H1 (cell line): ENCODE measurements at regions not wholly inside any gene's neighbourhood (a gene's known extent, or its start where the extent isn't known, plus 50 kb on each side); places are given as distances from the start of the nearest gene placed in this dataset.

Experiments
- CTCF ChIA-PET: fragments of 300-600 bp; sonication (Branson Sonifier 250); formaldehyde crosslinking; loops from one replicate; lab custom pipeline; 2021; ENCODE audit not compliant: partially characterized antibody; lab: Charles Lee
- POLR2A ChIA-PET: fragments of 300-600 bp; sonication (Branson Sonifier 250); formaldehyde crosslinking; loops from one replicate; lab custom pipeline; 2021; ENCODE audit warnings: inconsistent platforms; ENCODE audit not compliant: partially characterized antibody; lab: Charles Lee
- DNase-seq, 2 experiments: peaks; one replicate each; pipeline versions ENCODE4 v3.0.0 to v3.0.0-alpha.2; 2010 to 2022; ENCODE audit warnings: low spot score in 2 of 2, low read depth in 1 of 2, mixed read lengths in 1 of 2
- FAIRE-seq: peaks from 2 replicates; lab custom pipeline; 2011; peaks lifted over from hg19 to GRCh38; lab: Jason Lieb, UNC
- H2AFZ ChIP-seq: 2 replicates; pipeline ENCODE4 v1.8.1; 2012; ENCODE audit warnings: low read length, inconsistent platforms
- H2AK5ac ChIP-seq: 2 replicates; pipeline ENCODE4 v1.6.1; 2013; ENCODE audit warnings: low read depth, low read length
- H2BK120ac ChIP-seq: replicated peaks from 2 replicates; pipeline ENCODE3; 2013; ENCODE audit warnings: low read depth, low read length, inconsistent platforms
- H2BK12ac ChIP-seq: 2 replicates; pipeline ENCODE4 v1.6.1; 2013; ENCODE audit warnings: low read depth, low read length
- H2BK15ac ChIP-seq: 2 replicates; pipeline ENCODE4 v1.6.1; 2013; ENCODE audit warnings: low read length
- H2BK20ac ChIP-seq: 2 replicates; pipeline ENCODE4 v1.6.1; 2013; ENCODE audit warnings: low read length
- H2BK5ac ChIP-seq: 2 replicates; pipeline ENCODE4 v1.6.1; 2013; ENCODE audit warnings: low read depth, low read length
- H3K14ac ChIP-seq: 2 replicates; pipeline ENCODE4 v1.6.1; 2013; ENCODE audit warnings: inconsistent platforms; ENCODE audit not compliant: insufficient read length
- H3K18ac ChIP-seq: 2 replicates; pipeline ENCODE4 v1.6.1; 2013; ENCODE audit warnings: low read length; ENCODE audit errors: extremely low read depth
- H3K23ac ChIP-seq: 2 replicates; pipeline ENCODE4 v1.6.1; 2013; ENCODE audit warnings: inconsistent platforms; ENCODE audit not compliant: insufficient read length
- H3K23me2 ChIP-seq: 2 replicates; pipeline ENCODE4 v1.6.1; 2013; ENCODE audit warnings: low read depth, low read length
- H3K27ac ChIP-seq: 2 replicates; pipeline ENCODE4 v1.6.1; 2011; ENCODE audit warnings: low read depth, low read length, inconsistent platforms
- H3K27me3 ChIP-seq, 4 experiments: replicated peaks in 1 of 4; 1 replicate in 1 of 4; 2 replicates in 3 of 4; pipeline versions ENCODE4 v1.6.1 to v1.8.1; 2011 to 2013; ENCODE audit warnings: low read length in 3 of 4, mild to moderate bottlenecking in 3 of 4, inconsistent platforms in 2 of 4, mixed read lengths in 2 of 4, moderate library complexity in 1 of 4; ENCODE audit not compliant: control insufficient read depth in 3 of 4, insufficient read depth in 3 of 4; ENCODE audit errors: extremely low read depth in 1 of 4
- H3K36me3 ChIP-seq, 4 experiments: 2 replicates each; pipeline versions ENCODE4 v1.6.1 to v1.8.1; 2011 to 2013; ENCODE audit warnings: mild to moderate bottlenecking in 4 of 4, low read length in 3 of 4, moderate library complexity in 2 of 4, control low read depth in 1 of 4, inconsistent platforms in 1 of 4; ENCODE audit not compliant: insufficient read depth in 4 of 4, control insufficient read depth in 2 of 4
- H3K4ac ChIP-seq: replicated peaks from 2 replicates; pipeline ENCODE3; 2013; ENCODE audit warnings: low read length, low read depth, mixed read lengths, inconsistent platforms; ENCODE audit not compliant: insufficient read length
- H3K4me1 ChIP-seq, 4 experiments: replicated peaks in 1 of 4; 1 replicate in 1 of 4; 2 replicates in 3 of 4; pipeline versions ENCODE4 v1.6.1 to v1.8.1; 2011 to 2013; ENCODE audit warnings: low read length in 3 of 4, inconsistent platforms in 2 of 4, mixed read lengths in 1 of 4; ENCODE audit not compliant: insufficient read depth in 4 of 4, control insufficient read depth in 3 of 4
- H3K4me2 ChIP-seq, 2 experiments: 2 replicates each; pipeline versions ENCODE4 v1.6.1 to v1.8.1; 2011 to 2013; ENCODE audit warnings: low read depth in 2 of 2, low read length in 2 of 2, control low read depth in 1 of 2, inconsistent platforms in 1 of 2, mild to moderate bottlenecking in 1 of 2; ENCODE audit not compliant: insufficient read depth in 1 of 2
- H3K4me3 ChIP-seq, 4 experiments: fragments of 200-600, 300-600 bp in 1 of 4; sonication (generic), shearing (Covaris generic), sonication (Bioruptor Twin) in 1 of 4; 2 replicates each; pipeline versions ENCODE4 v1.5.1 to v1.8.1; 2011 to 2016; ENCODE audit warnings: low read length in 4 of 4, low read depth in 3 of 4, control low read depth in 2 of 4, inconsistent platforms in 2 of 4, mild to moderate bottlenecking in 2 of 4, mixed read lengths in 1 of 4, moderate library complexity in 1 of 4; ENCODE audit not compliant: insufficient read depth in 2 of 4; ENCODE audit errors: extremely low read depth in 1 of 4
- H3K56ac ChIP-seq: replicated peaks from 2 replicates; pipeline ENCODE3; 2013; ENCODE audit warnings: low read depth, mild to moderate bottlenecking, mixed read lengths, low read length, inconsistent platforms; ENCODE audit not compliant: insufficient read length
- H3K79me1 ChIP-seq: 2 replicates; pipeline ENCODE4 v1.6.1; 2013; ENCODE audit warnings: low read depth, low read length, control low read depth
- H3K79me2 ChIP-seq, 2 experiments: 2 replicates each; pipeline versions ENCODE4 v1.6.1 to v1.8.1; 2012 to 2013; ENCODE audit warnings: low read length in 2 of 2, mild to moderate bottlenecking in 2 of 2, inconsistent platforms in 1 of 2; ENCODE audit not compliant: insufficient read depth in 2 of 2, control insufficient read depth in 1 of 2
- H3K9ac ChIP-seq, 4 experiments: replicated peaks in 1 of 4; 1 replicate in 1 of 4; 2 replicates in 3 of 4; pipeline versions ENCODE4 v1.6.1 to v1.8.1; 2011 to 2013; ENCODE audit warnings: low read depth in 3 of 4, low read length in 3 of 4, control low read depth in 2 of 4, mild to moderate bottlenecking in 2 of 4, moderate library complexity in 2 of 4, inconsistent platforms in 1 of 4; ENCODE audit errors: extremely low read depth in 1 of 4
- H3K9me3 ChIP-seq, 2 experiments: 2 replicates each; pipeline versions ENCODE4 v1.6.1 to v1.8.1; 2012 to 2013; ENCODE audit warnings: mild to moderate bottlenecking in 2 of 2, moderate library complexity in 2 of 2, control low read depth in 1 of 2, inconsistent platforms in 1 of 2, low read depth in 1 of 2, low read length in 1 of 2, mixed read lengths in 1 of 2; ENCODE audit not compliant: insufficient read depth in 2 of 2
- H4K20me1 ChIP-seq, 2 experiments: replicated peaks in 1 of 2; 2 replicates each; pipeline versions ENCODE3 to v1.8.1; 2011 to 2013; ENCODE audit warnings: inconsistent platforms in 2 of 2, low read length in 2 of 2, mild to moderate bottlenecking in 1 of 2; ENCODE audit not compliant: insufficient read depth in 2 of 2, control insufficient read depth in 1 of 2
- H4K5ac ChIP-seq: 2 replicates; pipeline ENCODE4 v1.6.1; 2013; ENCODE audit warnings: low read length, low read depth, mixed read lengths, inconsistent platforms; ENCODE audit not compliant: insufficient read length
- H4K8ac ChIP-seq: 2 replicates; pipeline ENCODE4 v1.8.0; 2013; ENCODE audit warnings: mild to moderate bottlenecking, moderate library complexity, low read length, inconsistent platforms; ENCODE audit not compliant: insufficient read depth; ENCODE audit errors: extremely low read depth
- H4K91ac ChIP-seq: replicated peaks from 2 replicates; pipeline ENCODE3; 2013; ENCODE audit warnings: low read length, mixed read lengths, inconsistent platforms; ENCODE audit not compliant: insufficient read length
- CBX5 ChIP-seq: fragments of 300-800, 300-1000 bp; sonication (generic); IDR thresholded peaks from 2 replicates; pipeline ENCODE4 v1.7.1; 2016; ENCODE audit warnings: antibody characterized with exemption, low read length, low read depth
- EGR1 ChIP-seq: IDR thresholded peaks from 2 replicates; pipeline ENCODE4 v1.6.1; 2011; ENCODE audit warnings: low read depth, low read length, borderline replicate concordance
- EP300 ChIP-seq, 2 experiments: IDR thresholded peaks; 1 replicate in 1 of 2; 2 replicates in 1 of 2; pipeline ENCODE4 v1.6.1; 2011 to 2012; ENCODE audit warnings: low read depth in 2 of 2, low read length in 2 of 2, mild to moderate bottlenecking in 2 of 2, borderline replicate concordance in 1 of 2, inconsistent platforms in 1 of 2, moderate library complexity in 1 of 2
- FOSL1 ChIP-seq: IDR thresholded peaks from 2 replicates; pipeline ENCODE4 v1.6.1; 2011; ENCODE audit warnings: mild to moderate bottlenecking, low read depth, low read length, moderate library complexity; ENCODE audit not compliant: insufficient read depth
- GTF2F1 ChIP-seq: IDR thresholded peaks from 2 replicates; pipeline ENCODE4 v1.6.1; 2012; ENCODE audit warnings: low read depth, low read length, improper control_type of control experiment, borderline replicate concordance
- JUN ChIP-seq: IDR thresholded peaks from 2 replicates; pipeline ENCODE4 v1.6.1; 2011; ENCODE audit warnings: low read depth, mild to moderate bottlenecking, improper control_type of control experiment, low read length
- MAFK ChIP-seq: IDR thresholded peaks from 2 replicates; pipeline ENCODE4 v1.6.1; 2012; ENCODE audit warnings: low read depth, mild to moderate bottlenecking, improper control_type of control experiment, low read length
- NANOG ChIP-seq: IDR thresholded peaks from 2 replicates; pipeline ENCODE4 v1.6.1; 2011; ENCODE audit warnings: low read length, low read depth, mild to moderate bottlenecking, inconsistent platforms; ENCODE audit not compliant: insufficient read depth, poor library complexity, severe bottlenecking
- NRF1 ChIP-seq: IDR thresholded peaks from 2 replicates; pipeline ENCODE4 v1.6.1; 2011; ENCODE audit warnings: mild to moderate bottlenecking, low read depth, low read length, improper control_type of control experiment
- PHF8 ChIP-seq: fragments of 200-600 bp; sonication (generic); conservative IDR thresholded peaks from 2 replicates; pipeline ENCODE4 v1.7.1; 2012; ENCODE audit warnings: low read depth, mild to moderate bottlenecking, inconsistent platforms, low read length, moderate library complexity
- RNF2 ChIP-seq: fragments of 200-900, 300-1000 bp; sonication (generic); IDR thresholded peaks from 2 replicates; pipeline ENCODE4 v1.7.1; 2016; ENCODE audit warnings: borderline replicate concordance, low read depth, mild to moderate bottlenecking, antibody characterized with exemption, low read length; ENCODE audit not compliant: poor library complexity, severe bottlenecking; ENCODE audit errors: missing control alignments
- SP1 ChIP-seq: IDR thresholded peaks from 2 replicates; pipeline ENCODE4 v1.6.1; 2011; ENCODE audit warnings: low read depth, low read length
- TAF7 ChIP-seq: optimal IDR thresholded peaks from 2 replicates; pipeline ENCODE3; 2011; ENCODE audit warnings: low read depth, mild to moderate bottlenecking, inconsistent platforms, low read length, moderate library complexity, borderline replicate concordance
- TBP ChIP-seq: IDR thresholded peaks from 2 replicates; pipeline ENCODE4 v1.6.1; 2011; ENCODE audit warnings: low read depth, low read length, improper control_type of control experiment
- YY1 ChIP-seq: IDR thresholded peaks from 2 replicates; pipeline ENCODE4 v1.6.1; 2011; ENCODE audit warnings: low read depth, mild to moderate bottlenecking, low read length
- TF ChIP-seq, protein P1 (sequence below): IDR thresholded peaks from 2 replicates; pipeline ENCODE4 v1.6.1; 2012; ENCODE audit warnings: inconsistent platforms

DNA sequence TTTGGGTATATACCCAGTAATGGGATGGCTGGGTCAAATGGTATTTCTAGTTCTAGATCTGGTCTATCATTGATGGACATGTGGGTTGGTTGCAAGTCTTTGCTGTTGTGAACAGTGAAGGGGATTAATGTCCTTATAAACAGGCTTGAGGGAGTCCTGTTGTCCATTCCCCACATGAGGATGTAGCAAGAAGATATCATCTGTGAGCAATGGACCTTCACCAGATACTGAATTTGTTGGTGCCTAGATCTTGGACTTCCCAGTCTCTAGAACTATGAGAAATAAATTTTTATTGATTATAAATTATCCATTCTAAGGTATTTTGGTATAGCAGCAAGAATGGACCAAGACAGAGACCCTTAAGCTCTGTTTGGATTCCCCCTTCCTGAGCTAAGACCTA is 72.2 kb upstream of the RELN start:
- Histone ChIP-seq H3K27ac (no peak overlapping the region), H2BK12ac (no peak overlapping the region), H4K5ac (no peak overlapping the region), H3K23ac (no peak overlapping the region), H2BK120ac (no peak overlapping the region), H2BK5ac (no peak overlapping the region), H4K8ac (no peak overlapping the region), H4K91ac (no peak overlapping the region), H3K23me2 (no peaks in the 10 kb centered on the region), H3K27me3 (no peaks in the 10 kb centered on the region), H3K9ac (no peak overlapping the region), H3K18ac (no peak overlapping the region), H2BK15ac (no peak overlapping the region), H3K4me1 (no peaks in the 10 kb centered on the region), H3K79me2 (no peaks in the 10 kb centered on the region), H2AFZ (no peak overlapping the region), H3K36me3 (no peaks in the 10 kb centered on the region), H3K14ac (no peak overlapping the region), H3K4me3 (no peak overlapping the region), H3K9me3 (no peaks in the 10 kb centered on the region), H2AK5ac (no peak overlapping the region), H3K4ac (no peak overlapping the region), H4K20me1 (no peaks in the 10 kb centered on the region), H3K79me1 (no peaks in the 10 kb centered on the region), H2BK20ac (no peak overlapping the region), H3K56ac (no peak overlapping the region), H3K4me2 (no peak overlapping the region)
- FAIRE-seq: no peak
- CTCF ChIA-PET: no interaction called here
- DNase-seq: no peak
- POLR2A ChIA-PET: no interaction called here
- no peak for TF ChIP-seq RNF2
- no peak for TF ChIP-seq MAFK
- TF ChIP-seq NANOG: no peak
- TF ChIP-seq GTF2F1: no peak
- no peak for TF ChIP-seq JUN
- no peak for TF ChIP-seq YY1
- no peak for TF ChIP-seq EGR1
- no peak for TF ChIP-seq TAF7
- TF ChIP-seq, protein P1, sequence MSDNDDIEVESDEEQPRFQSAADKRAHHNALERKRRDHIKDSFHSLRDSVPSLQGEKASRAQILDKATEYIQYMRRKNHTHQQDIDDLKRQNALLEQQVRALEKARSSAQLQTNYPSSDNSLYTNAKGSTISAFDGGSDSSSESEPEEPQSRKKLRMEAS: no peak
- TF ChIP-seq PHF8: no peak
- TF ChIP-seq FOSL1: no peak
- no peak for TF ChIP-seq EP300 (IDR thresholded peaks at IDR 0.05; ENCODE audit: borderline replicate concordance in 1 of 2, low read depth in 2 of 2, low read length in 2 of 2)
- no peak for TF ChIP-seq CBX5
- no peak for TF ChIP-seq NRF1
- no peak for TF ChIP-seq TBP
- TF ChIP-seq SP1: no peak
